B cell (primary cell): ENCODE measurements at regions not wholly inside any gene's neighbourhood (a gene's known extent, or its start where the extent isn't known, plus 50 kb on each side); places are given as distances from the start of the nearest gene placed in this dataset.

ENCODE experiments used
- ATAC-seq: fragments of 200-7000 bp; cut with Tn5 transposase; one replicate; pipeline ENCODE4 v1.10.0; 2021; ENCODE audit warnings: low read depth, mild to moderate bottlenecking, moderate number of reproducible peaks, moderate library complexity
- CTCF ChIA-PET: fragments of 350-600 bp; sonication (Branson Sonifier 250); formaldehyde crosslinking; loops from one replicate; lab custom pipeline; 2021; ENCODE audit warnings: antibody characterized with exemption, inconsistent platforms; lab: Charles Lee
- POLR2A ChIA-PET: fragments of 350-600 bp; sonication (Branson Sonifier 250); formaldehyde crosslinking; loops from one replicate; lab custom pipeline; 2021; ENCODE audit warnings: antibody characterized with exemption; lab: Charles Lee
- DNase-seq: peaks from one replicate; pipeline ENCODE4 v3.0.0; 2013
- H2AFZ ChIP-seq: 2 replicates; pipeline ENCODE4 v1.6.1; 2012; ENCODE audit warnings: mild to moderate bottlenecking, low read depth, low read length; ENCODE audit not compliant: insufficient read depth, poor library complexity, severe bottlenecking
- H3K27ac ChIP-seq, 2 donors: 1 replicate in 1 of 2; 2 replicates in 1 of 2; pipeline ENCODE4 v1.5.1; 2012 to 2013; ENCODE audit warnings: low read length in 2 of 2, mild to moderate bottlenecking in 2 of 2, moderate library complexity in 1 of 2
- H3K27me3 ChIP-seq, 4 experiments: fragments of 200-600 bp in 1 of 4; sonication (generic) in 1 of 4; replicated peaks in 1 of 4; 1 replicate in 2 of 4; 2 replicates in 2 of 4; pipeline versions ENCODE4 v1.6.1 to v1.7.0; 2013 to 2016; ENCODE audit warnings: low read length in 3 of 4, mild to moderate bottlenecking in 2 of 4, mixed read lengths in 1 of 4, moderate library complexity in 1 of 4; ENCODE audit not compliant: insufficient read depth in 4 of 4, control insufficient read depth in 3 of 4; ENCODE audit errors: control extremely low read depth in 1 of 4
- H3K36me3 ChIP-seq, 2 experiments: replicated peaks in 1 of 2; 1 replicate in 1 of 2; 2 replicates in 1 of 2; pipeline versions ENCODE4 v1.6.1 to v1.7.1; 2013; ENCODE audit warnings: low read length in 1 of 2; ENCODE audit not compliant: insufficient read depth in 2 of 2, control insufficient read depth in 1 of 2; ENCODE audit errors: control extremely low read depth in 1 of 2, extremely low read depth in 1 of 2
- H3K4me1 ChIP-seq, 2 donors: fragments of 200-600 bp in 1 of 2; sonication (generic) in 1 of 2; 1 replicate in 1 of 2; 2 replicates in 1 of 2; pipeline versions ENCODE4 v1.5.1 to v1.6.1; 2013 to 2017; ENCODE audit warnings: low read length in 2 of 2; ENCODE audit not compliant: control insufficient read depth in 2 of 2, insufficient read depth in 2 of 2
- H3K4me2 ChIP-seq: replicated peaks from 2 replicates; pipeline ENCODE3; 2012; ENCODE audit warnings: mild to moderate bottlenecking, low read depth, low read length; ENCODE audit not compliant: poor library complexity, severe bottlenecking
- H3K4me3 ChIP-seq, 5 experiments: fragments of 200-600 bp in 1 of 5; sonication (generic) in 1 of 5; 1 replicate in 3 of 5; 2 replicates in 2 of 5; pipeline versions ENCODE4 v1.5.1 to v1.7.0; 2011 to 2016; ENCODE audit warnings: low read length in 4 of 5, mild to moderate bottlenecking in 4 of 5, low read depth in 2 of 5, control low read depth in 1 of 5, moderate library complexity in 1 of 5; ENCODE audit not compliant: insufficient read depth in 1 of 5; ENCODE audit errors: control extremely low read depth in 1 of 5, extremely low read depth in 1 of 5
- H3K79me2 ChIP-seq: fragments of 200-600 bp; sonication (generic); one replicate; pipeline ENCODE4 v1.6.0; 2016; ENCODE audit warnings: low read length; ENCODE audit not compliant: control insufficient read depth, insufficient read depth
- H3K9ac ChIP-seq: fragments of 200-600 bp; sonication (generic); 2 replicates; pipeline ENCODE4 v1.6.1; 2017; ENCODE audit warnings: mild to moderate bottlenecking, low read length, moderate library complexity
- H3K9me3 ChIP-seq, 3 donors: one replicate each; pipeline versions ENCODE4 v1.6.1 to v1.7.1; 2013; ENCODE audit warnings: low read length in 2 of 3; ENCODE audit not compliant: control insufficient read depth in 2 of 3, insufficient read depth in 1 of 3; ENCODE audit errors: control extremely low read depth in 1 of 3
- H4K20me1 ChIP-seq: 2 replicates; pipeline ENCODE4 v1.6.0; 2012; ENCODE audit warnings: mild to moderate bottlenecking, low read length; ENCODE audit not compliant: insufficient read depth, control insufficient read depth, poor library complexity, severe bottlenecking
- H3K27ac Mint-ChIP-seq: one replicate; pipeline ENCODE4 v1.8.0; 2021; ENCODE audit warnings: mixed read lengths
- H3K27me3 Mint-ChIP-seq: one replicate; pipeline ENCODE4 v1.8.0; 2021; ENCODE audit warnings: mixed read lengths
- H3K4me1 Mint-ChIP-seq: one replicate; pipeline ENCODE4 v1.8.0; 2021; ENCODE audit warnings: mixed read lengths
- H3K4me3 Mint-ChIP-seq: one replicate; pipeline ENCODE4 v1.8.0; 2021; ENCODE audit warnings: mixed read lengths
- H3K9me3 Mint-ChIP-seq: one replicate; pipeline ENCODE4 v1.8.0; 2022; ENCODE audit warnings: mixed read lengths; ENCODE audit not compliant: insufficient read depth
- CTCF ChIP-seq: fragments of 200-600 bp; IDR thresholded peaks from one replicate; pipeline ENCODE4 v1.8.0; 2022; ENCODE audit warnings: antibody characterized with exemption, mild to moderate bottlenecking
- EZH2 ChIP-seq: IDR thresholded peaks from 2 replicates; pipeline ENCODE4 v1.6.1; 2012; ENCODE audit warnings: borderline replicate concordance, low read depth, mild to moderate bottlenecking, moderate library complexity, low read length; ENCODE audit not compliant: insufficient read depth, poor library complexity, severe bottlenecking
- WGBS: methylation state at CpG from one replicate; pipeline ENCODE4 v1.1.5; 2013; ENCODE audit warnings: missing lambda C conversion rate; ENCODE audit not compliant: insufficient coverage; 5-methylcytosine and 5-hydroxymethylcytosine counted together
- intact Hi-C: fragments of 100-400 bp; cut with micrococcal nuclease; formaldehyde crosslinking; loops from one replicate; pipeline ENCODE4 v1.10.0; 2022

DNA sequence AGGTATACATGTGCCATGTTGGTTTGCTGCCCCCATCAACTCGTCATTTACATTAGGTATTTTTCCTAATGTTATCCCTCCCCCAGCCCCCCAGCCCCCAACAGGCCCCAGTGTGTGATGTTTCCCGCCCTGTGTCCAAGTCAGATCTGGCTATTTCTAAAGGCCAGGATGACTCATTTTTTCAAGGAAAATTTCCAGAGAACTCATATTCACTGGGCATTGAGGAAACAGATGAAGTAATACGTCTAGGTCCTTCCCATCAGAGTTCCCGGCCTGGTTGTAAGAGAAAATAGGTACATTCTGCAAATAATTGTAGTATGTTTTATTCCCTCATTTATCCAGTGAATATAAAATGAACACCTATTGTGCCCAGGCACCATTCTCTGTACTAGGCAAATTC, 345.2 kb downstream of the BCL11B start:
- H2AFZ ChIP-seq: no peak overlapping the region
- Mint-ChIP-seq H3K4me1 (no peaks in the 10 kb centered on the region), H3K27me3 (no peaks in the 10 kb centered on the region), H3K9me3 (no peaks in the 10 kb centered on the region), H3K4me3 (no peak overlapping the region), H3K27ac (no peak overlapping the region)
- no peaks in the 10 kb centered on the region for H3K79me2 ChIP-seq
- TF ChIP-seq EZH2: no peak
- TF ChIP-seq CTCF: no peak
- DNase-seq: no peak
- peaks cover 0 to 30% (median 0%) of the 10 kb centered on the region in 3 donors for H3K9me3 ChIP-seq
- ChIA-PET POLR2A (no interaction called here), CTCF (no interaction called here)
- H3K36me3 ChIP-seq: no peaks in the 10 kb centered on the region
- H3K9ac ChIP-seq: no peak overlapping the region
- H3K4me2 ChIP-seq: no peak overlapping the region
- WGBS: 100% methylated on average over 1 of the region's 4 CpGs
- no peak for ATAC-seq
- H3K4me3 ChIP-seq: no peak overlapping the region
- no peaks in the 10 kb centered on the region for H4K20me1 ChIP-seq
- H3K4me1 ChIP-seq: no peaks in the 10 kb centered on the region
- no peak overlapping the region for H3K27ac ChIP-seq
- intact Hi-C loops: no loop called here
- H3K27me3 ChIP-seq: no peaks in the 10 kb centered on the region

DNA sequence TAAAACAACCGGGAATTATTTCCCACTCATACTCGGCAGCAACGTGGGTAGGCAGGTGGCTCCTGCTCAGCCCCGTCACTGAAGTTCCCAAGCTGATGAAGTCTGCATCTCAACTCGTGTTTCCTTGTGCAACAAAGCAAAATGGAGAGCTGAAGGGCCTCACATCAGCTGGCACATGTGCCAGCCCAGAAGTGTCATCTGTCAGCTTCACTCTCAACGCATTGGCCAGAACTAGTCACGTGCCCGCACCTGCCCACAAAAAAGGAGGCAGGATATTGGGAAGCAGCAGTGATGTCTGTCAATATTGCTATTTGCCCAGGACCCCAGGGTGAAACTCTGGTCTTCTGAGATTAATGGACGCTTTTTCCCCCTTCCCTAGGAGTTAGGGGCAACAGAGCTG, 344.0 kb downstream of the BCL11B start:
- no peak overlapping the region for H3K4me2 ChIP-seq
- POLR2A ChIA-PET: no interaction called here
- no peaks in the 10 kb centered on the region for H3K79me2 ChIP-seq
- H3K27ac ChIP-seq: no peak overlapping the region
- Mint-ChIP-seq H3K9me3 (no peaks in the 10 kb centered on the region), H3K27me3 (no peaks in the 10 kb centered on the region), H3K27ac (no peak overlapping the region), H3K4me3 (no peak overlapping the region), H3K4me1 (no peaks in the 10 kb centered on the region)
- H3K27me3 ChIP-seq: no peaks in the 10 kb centered on the region
- no peaks in the 10 kb centered on the region for H3K4me1 ChIP-seq
- H2AFZ ChIP-seq: no peak overlapping the region
- intact Hi-C loops: no loop called here
- no peak for ATAC-seq
- CTCF ChIA-PET: no interaction called here
- TF ChIP-seq EZH2 (no peak), CTCF (no peak)
- no peaks in the 10 kb centered on the region for H3K36me3 ChIP-seq
- no peak for DNase-seq
- 87% methylated on average over 8 of the region's 9 CpGs for WGBS
- no peaks in the 10 kb centered on the region for H4K20me1 ChIP-seq
- H3K9ac ChIP-seq: no peak overlapping the region
- H3K9me3 ChIP-seq: peaks cover 0 to 30% (median 0%) of the 10 kb centered on the region in 3 donors
- H3K4me3 ChIP-seq: no peak overlapping the region
